Type B pancreatic cell (in vitro differentiated cells): ENCODE measurements at regions not wholly inside any gene's neighbourhood (a gene's known extent, or its start where the extent isn't known, plus 50 kb on each side); places are given as distances from the start of the nearest gene placed in this dataset.
"Not testable (repeated sequence)": the region's sequence is repeated elsewhere in the genome, so short reads cannot be mapped to it uniquely, and the experiment has no call there.

Source experiments
- DNase-seq: peaks from one replicate; pipeline ENCODE4 v3.0.0; 2021; ENCODE audit warnings: mixed read lengths; ENCODE audit not compliant: unreplicated experiment; ENCODE audit errors: extremely low spot score
- H3K27ac Mint-ChIP-seq: 2 replicates; pipeline ENCODE4 v1.8.0; 2021; ENCODE audit warnings: mild to moderate bottlenecking, mixed read lengths
- H3K27me3 Mint-ChIP-seq: 2 replicates; pipeline ENCODE4 v1.8.0; 2021; ENCODE audit warnings: mixed read lengths
- H3K36me3 Mint-ChIP-seq: 2 replicates; pipeline ENCODE4 v1.8.0; 2021; ENCODE audit warnings: mixed read lengths
- H3K4me1 Mint-ChIP-seq: one replicate; pipeline ENCODE4 v1.8.0; 2021; ENCODE audit warnings: mixed read lengths; ENCODE audit not compliant: unreplicated experiment
- H3K4me3 Mint-ChIP-seq: 2 replicates; pipeline ENCODE4 v1.8.0; 2021; ENCODE audit warnings: mild to moderate bottlenecking, mixed read lengths
- H3K9me3 Mint-ChIP-seq: 2 replicates; pipeline ENCODE4 v1.8.0; 2021; ENCODE audit warnings: mixed read lengths
- CTCF ChIP-seq: fragments of 200-600 bp; sonication (generic); conservative IDR thresholded peaks from 2 replicates; pipeline ENCODE4 v1.5.0; 2021; ENCODE audit warnings: antibody characterized with exemption, mild to moderate bottlenecking

GRCh38 chr20:47907031-47907675 lies 121.9 kb upstream of the SULF2 start:
- peaks cover 36% of the 10 kb centered on the region for H3K4me1 Mint-ChIP-seq
- no peak for DNase-seq
- H3K27me3 Mint-ChIP-seq = peaks cover 27% of the 10 kb centered on the region
- no peak overlapping the region for H3K27ac Mint-ChIP-seq
- no peaks in the 10 kb centered on the region for H3K9me3 Mint-ChIP-seq
- no peak for TF ChIP-seq CTCF
- H3K36me3 Mint-ChIP-seq = no peaks in the 10 kb centered on the region
- H3K4me3 Mint-ChIP-seq = no peak overlapping the region

- H3K36me3 Mint-ChIP-seq = no peaks in the 10 kb centered on the region
- no peak overlapping the region for H3K27ac Mint-ChIP-seq
- H3K4me3 Mint-ChIP-seq = no peak overlapping the region
- H3K27me3 Mint-ChIP-seq = peaks cover 23% of the 10 kb centered on the region
- DNase-seq = no peak
- no peaks in the 10 kb centered on the region for H3K9me3 Mint-ChIP-seq
- H3K4me1 Mint-ChIP-seq = peaks cover 31% of the 10 kb centered on the region
- TF ChIP-seq CTCF = no peak
These were observed 121.0 kb upstream of the SULF2 start for GRCh38 chr20:47906348-47906660.

- H3K9me3 Mint-ChIP-seq = no peaks in the 10 kb centered on the region
- DNase-seq = no peak
- no peak overlapping the region for H3K4me3 Mint-ChIP-seq
- H3K4me1 Mint-ChIP-seq = peaks cover 29% of the 10 kb centered on the region
- no peaks in the 10 kb centered on the region for H3K36me3 Mint-ChIP-seq
- TF ChIP-seq CTCF = no peak
- peaks cover 23% of the 10 kb centered on the region for H3K27me3 Mint-ChIP-seq
- no peak overlapping the region for H3K27ac Mint-ChIP-seq
These were observed 120.5 kb upstream of the SULF2 start for GRCh38 chr20:47905628-47906347.

- H3K27ac Mint-ChIP-seq, DNase-seq, H3K9me3 Mint-ChIP-seq, H3K36me3 Mint-ChIP-seq, H3K4me3 Mint-ChIP-seq: not testable (repeated sequence)
- Mint-ChIP-seq H3K4me1 (peaks cover 11% of the 10 kb centered on the region), H3K27me3 (peaks cover 19% of the 10 kb centered on the region)
These were observed 117.7 kb upstream of the SULF2 start for GRCh38 chr20:47903009-47903408.

- not testable (repeated sequence) for H3K27me3 Mint-ChIP-seq, H3K9me3 Mint-ChIP-seq, H3K4me3 Mint-ChIP-seq, DNase-seq, H3K4me1 Mint-ChIP-seq, H3K36me3 Mint-ChIP-seq, H3K27ac Mint-ChIP-seq
These were observed 114.0 kb upstream of the SULF2 start for GRCh38 chr20:47899313-47899712.

GRCh38 chr20:47897461-47897860 lies 112.2 kb upstream of the SULF2 start:
- H3K27ac Mint-ChIP-seq = no peak overlapping the region
- H3K4me1 Mint-ChIP-seq = no peaks in the 10 kb centered on the region
- no peaks in the 10 kb centered on the region for H3K36me3 Mint-ChIP-seq
- H3K27me3 Mint-ChIP-seq = peaks cover 9% of the 10 kb centered on the region
- no peak for TF ChIP-seq CTCF
- H3K4me3 Mint-ChIP-seq = no peak overlapping the region
- H3K9me3 Mint-ChIP-seq = no peaks in the 10 kb centered on the region
- no peak for DNase-seq

- not testable (repeated sequence) for H3K27ac Mint-ChIP-seq, DNase-seq, H3K36me3 Mint-ChIP-seq, H3K27me3 Mint-ChIP-seq, H3K9me3 Mint-ChIP-seq, H3K4me3 Mint-ChIP-seq, H3K4me1 Mint-ChIP-seq
These were observed 107.4 kb upstream of the SULF2 start for GRCh38 chr20:47892681-47893080.

- not testable (repeated sequence) for H3K27ac Mint-ChIP-seq, H3K9me3 Mint-ChIP-seq, H3K27me3 Mint-ChIP-seq, H3K4me1 Mint-ChIP-seq, H3K36me3 Mint-ChIP-seq, H3K4me3 Mint-ChIP-seq, DNase-seq
These were observed 105.4 kb upstream of the SULF2 start for GRCh38 chr20:47890708-47891107.

GRCh38 chr20:47889751-47890150 lies 104.5 kb upstream of the SULF2 start:
- H3K27me3 Mint-ChIP-seq, H3K4me3 Mint-ChIP-seq, H3K27ac Mint-ChIP-seq, H3K9me3 Mint-ChIP-seq, DNase-seq, H3K36me3 Mint-ChIP-seq, H3K4me1 Mint-ChIP-seq: not testable (repeated sequence)
